DOHH2 (cell line): ENCODE measurements at regions not wholly inside any gene's neighbourhood (a gene's known extent, or its start where the extent isn't known, plus 50 kb on each side); places are given as distances from the start of the nearest gene placed in this dataset.

Source experiments
- H3F3A ChIP-seq: fragments of 200-600 bp; sonication (generic), shearing (Covaris generic); 2 replicates; pipeline ENCODE4 v1.6.0; 2016; ENCODE audit warnings: antibody characterized with exemption, mild to moderate bottlenecking; ENCODE audit not compliant: control insufficient read depth, insufficient read depth
- H3K27ac ChIP-seq: fragments of 200-600 bp; sonication (generic); 2 replicates; pipeline ENCODE4 v1.5.1; 2014; ENCODE audit warnings: low read depth, mild to moderate bottlenecking, low read length, moderate library complexity
- H3K27me3 ChIP-seq: fragments of 200-600 bp; sonication (generic); 2 replicates; pipeline ENCODE4 v1.6.1; 2014; ENCODE audit warnings: mild to moderate bottlenecking, low read length, mixed read lengths; ENCODE audit not compliant: control insufficient read depth
- H3K36me3 ChIP-seq: fragments of 200-600 bp; sonication (generic); 2 replicates; pipeline ENCODE4 v1.6.1; 2014; ENCODE audit warnings: mild to moderate bottlenecking, low read length, moderate library complexity, mixed read lengths; ENCODE audit not compliant: control insufficient read depth
- H3K4me1 ChIP-seq: fragments of 200-600 bp; sonication (generic); 2 replicates; pipeline ENCODE4 v1.6.1; 2014; ENCODE audit warnings: mild to moderate bottlenecking, low read length, mixed read lengths; ENCODE audit not compliant: control insufficient read depth
- H3K4me2 ChIP-seq: fragments of 200-600 bp; sonication (generic); 2 replicates; pipeline ENCODE4 v1.6.0; 2014; ENCODE audit warnings: mild to moderate bottlenecking, low read length, moderate library complexity
- H3K4me3 ChIP-seq: fragments of 200-600 bp; sonication (generic); 2 replicates; pipeline ENCODE4 v1.5.1; 2014; ENCODE audit warnings: mild to moderate bottlenecking, low read length, mixed read lengths
- H3K79me2 ChIP-seq: fragments of 200-600 bp; sonication (generic); 2 replicates; pipeline ENCODE4 v1.6.1; 2014; ENCODE audit warnings: mild to moderate bottlenecking, low read length, mixed read lengths; ENCODE audit not compliant: control insufficient read depth
- H3K9me2 ChIP-seq: fragments of 200-600 bp; sonication (generic); replicated peaks from 2 replicates; pipeline ENCODE4 v1.6.1; 2014; ENCODE audit warnings: mild to moderate bottlenecking, low read length, mixed read lengths; ENCODE audit not compliant: control insufficient read depth
- H3K9me3 ChIP-seq: fragments of 200-600 bp; sonication (generic); 2 replicates; pipeline ENCODE4 v1.6.1; 2014; ENCODE audit warnings: antibody characterized with exemption, low read length, mixed read lengths; ENCODE audit not compliant: control insufficient read depth, insufficient read depth
- H4K20me1 ChIP-seq: fragments of 200-600 bp; sonication (generic); 2 replicates; pipeline ENCODE4 v1.6.0; 2014; ENCODE audit warnings: low read depth, mild to moderate bottlenecking, antibody characterized with exemption, low read length, moderate library complexity; ENCODE audit not compliant: control insufficient read depth, insufficient read depth
- CTCF ChIP-seq: fragments of 200-600 bp; sonication (generic); IDR thresholded peaks from one replicate; pipeline ENCODE4 v1.5.1; 2014; ENCODE audit warnings: antibody characterized with exemption, mild to moderate bottlenecking, low read depth, low read length; ENCODE audit not compliant: poor library complexity, severe bottlenecking
- EZH2phosphoT487 ChIP-seq: fragments of 200-600 bp; sonication (generic); IDR thresholded peaks from 2 replicates; pipeline ENCODE4 v1.6.1; 2017; ENCODE audit warnings: borderline replicate concordance, mild to moderate bottlenecking, antibody characterized with exemption, low read length, moderate library complexity, mixed read lengths

GRCh38 chr1:114207635-114208034, 54.0 kb upstream of the SYT6 start:
- Histone ChIP-seq H3K36me3 (no peaks in the 10 kb centered on the region), H4K20me1 (no peaks in the 10 kb centered on the region), H3K9me2 (no peaks in the 10 kb centered on the region), H3K27ac (no peak overlapping the region), H3K4me3 (no peak overlapping the region), H3K9me3 (no peaks in the 10 kb centered on the region), H3K4me1 (no peaks in the 10 kb centered on the region), H3K79me2 (no peaks in the 10 kb centered on the region), H3F3A (no peaks in the 10 kb centered on the region), H3K4me2 (no peak overlapping the region), H3K27me3 (peaks cover 6% of the 10 kb centered on the region; the same call in 1 of the 2 replicates)
- TF ChIP-seq CTCF (no peak), EZH2phosphoT487 (no peak)

GRCh38 chr1:114206392-114206791, 52.7 kb upstream of the SYT6 start:
- no peaks in the 10 kb centered on the region for H3K9me2 ChIP-seq
- no peak overlapping the region for H3K27ac ChIP-seq
- H3K4me3 ChIP-seq, result no peak overlapping the region
- TF ChIP-seq EZH2phosphoT487 (no peak), CTCF (no peak)
- H3K36me3 ChIP-seq, result no peaks in the 10 kb centered on the region
- H3K4me1 ChIP-seq, result no peaks in the 10 kb centered on the region
- H3F3A ChIP-seq, result no peaks in the 10 kb centered on the region
- H4K20me1 ChIP-seq, result no peaks in the 10 kb centered on the region
- no peaks in the 10 kb centered on the region for H3K79me2 ChIP-seq
- H3K9me3 ChIP-seq, result no peaks in the 10 kb centered on the region
- H3K27me3 ChIP-seq, result peaks cover 3% of the 10 kb centered on the region; the same call in 1 of the 2 replicates
- no peak overlapping the region for H3K4me2 ChIP-seq

- no peaks in the 10 kb centered on the region for H3K36me3 ChIP-seq
- H3K27ac ChIP-seq, result no peak overlapping the region
- no peaks in the 10 kb centered on the region for H4K20me1 ChIP-seq
- H3K9me3 ChIP-seq, result no peaks in the 10 kb centered on the region
- H3K9me2 ChIP-seq, result no peaks in the 10 kb centered on the region
- no peaks in the 10 kb centered on the region for H3F3A ChIP-seq
- H3K27me3 ChIP-seq, result peaks cover 3% of the 10 kb centered on the region; the same call in 1 of the 2 replicates
- no peaks in the 10 kb centered on the region for H3K79me2 ChIP-seq
- no peak for TF ChIP-seq EZH2phosphoT487
- TF ChIP-seq CTCF, result no peak
- no peaks in the 10 kb centered on the region for H3K4me1 ChIP-seq
- no peak overlapping the region for H3K4me2 ChIP-seq
- H3K4me3 ChIP-seq, result no peak overlapping the region
These were observed 50.0 kb upstream of the SYT6 start for GRCh38 chr1:114203595-114204128.
